ENCODE measurements at regions not wholly inside any gene's neighbourhood (a gene's known extent, or its start where the extent isn't known, plus 50 kb on each side); places are given as distances from the start of the nearest gene placed in this dataset.

DNA sequence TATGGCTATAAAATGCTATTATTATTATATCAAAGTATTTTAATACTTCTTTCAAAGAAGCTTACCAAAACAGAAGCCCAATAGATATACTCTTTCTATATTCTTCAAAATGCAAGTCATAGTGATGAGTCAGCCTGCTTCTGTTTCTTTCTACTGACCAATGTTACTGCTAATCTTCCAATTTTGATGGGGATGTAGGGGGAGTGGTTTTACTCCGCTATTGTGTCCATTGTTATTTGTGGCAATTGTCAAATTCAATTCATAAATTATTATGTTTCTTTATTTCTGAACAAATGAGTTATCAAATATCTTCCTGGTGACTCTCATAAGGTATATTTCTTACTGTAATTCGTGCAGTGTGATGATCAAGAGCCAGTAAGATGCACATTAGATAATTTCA is 221.5 kb upstream of the DEFB112 start:
- no peaks in the 10 kb centered on the region for H3K9me3 ChIP-seq
- in situ Hi-C loops (cut with MboI; ENCODE audit: low pct_ligation_motif_present in 1 of 4, low pct_unique_long_range_greater_than_20kb in 1 of 4, low sequenced_read_pairs in 3 of 4): no loop called here
- intact Hi-C loops (cut with DNase I; ENCODE audit: low total_unique reads): no loop called here
- TF ChIP-seq EP300 (IDR thresholded peaks at IDR 0.05; ENCODE audit: low read depth) (no peak), POLR2A (IDR thresholded peaks at IDR 0.05) (no peak), POLR2AphosphoS5 (IDR thresholded peaks at IDR 0.05) (no peak)
- TF ChIP-seq, protein P1, sequence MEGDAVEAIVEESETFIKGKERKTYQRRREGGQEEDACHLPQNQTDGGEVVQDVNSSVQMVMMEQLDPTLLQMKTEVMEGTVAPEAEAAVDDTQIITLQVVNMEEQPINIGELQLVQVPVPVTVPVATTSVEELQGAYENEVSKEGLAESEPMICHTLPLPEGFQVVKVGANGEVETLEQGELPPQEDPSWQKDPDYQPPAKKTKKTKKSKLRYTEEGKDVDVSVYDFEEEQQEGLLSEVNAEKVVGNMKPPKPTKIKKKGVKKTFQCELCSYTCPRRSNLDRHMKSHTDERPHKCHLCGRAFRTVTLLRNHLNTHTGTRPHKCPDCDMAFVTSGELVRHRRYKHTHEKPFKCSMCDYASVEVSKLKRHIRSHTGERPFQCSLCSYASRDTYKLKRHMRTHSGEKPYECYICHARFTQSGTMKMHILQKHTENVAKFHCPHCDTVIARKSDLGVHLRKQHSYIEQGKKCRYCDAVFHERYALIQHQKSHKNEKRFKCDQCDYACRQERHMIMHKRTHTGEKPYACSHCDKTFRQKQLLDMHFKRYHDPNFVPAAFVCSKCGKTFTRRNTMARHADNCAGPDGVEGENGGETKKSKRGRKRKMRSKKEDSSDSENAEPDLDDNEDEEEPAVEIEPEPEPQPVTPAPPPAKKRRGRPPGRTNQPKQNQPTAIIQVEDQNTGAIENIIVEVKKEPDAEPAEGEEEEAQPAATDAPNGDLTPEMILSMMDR (IDR thresholded peaks at IDR 0.05): no peak
- H3K27ac ChIP-seq: no peak overlapping the region
- DNase-seq: no peak
- no peaks in the 10 kb centered on the region for H3K27me3 ChIP-seq
- no peaks in the 10 kb centered on the region for H3K36me3 ChIP-seq
- H3K4me3 ChIP-seq: no peak overlapping the region
- no peaks in the 10 kb centered on the region for H3K4me1 ChIP-seq
- WGBS, 2 donors (ENCODE audit: low coverage in 1 of 2): 17 to 55% methylated on average over 2 of the region's 2 CpGs

DNA sequence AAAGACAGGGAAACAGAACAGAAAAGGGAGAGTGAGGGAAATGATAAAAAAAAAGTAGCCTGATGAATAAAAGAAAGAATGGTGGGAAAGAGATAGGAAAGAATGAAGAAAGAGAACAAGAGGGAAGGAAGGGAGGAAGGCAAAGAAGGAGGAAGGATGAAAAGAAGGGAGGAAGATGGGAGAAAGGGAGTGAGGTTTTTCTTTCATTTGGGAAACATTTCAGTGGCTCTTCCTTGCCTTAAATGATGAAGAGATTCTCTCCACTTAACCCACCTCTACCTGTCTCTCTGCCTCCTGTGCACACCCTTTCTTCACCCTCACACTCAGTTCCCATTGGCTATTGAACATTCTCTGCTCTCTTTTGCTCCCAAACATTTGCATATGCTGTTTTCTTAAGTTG is 222.1 kb upstream of the DEFB112 start:
- TF ChIP-seq POLR2AphosphoS5 (IDR thresholded peaks at IDR 0.05): no peak
- TF ChIP-seq, protein P1 (IDR thresholded peaks at IDR 0.05): no peak
- TF ChIP-seq EP300 (IDR thresholded peaks at IDR 0.05; ENCODE audit: low read depth): no peak
- no peak for TF ChIP-seq POLR2A (IDR thresholded peaks at IDR 0.05)
- in situ Hi-C loops (cut with MboI; ENCODE audit: low pct_ligation_motif_present in 1 of 4, low pct_unique_long_range_greater_than_20kb in 1 of 4, low sequenced_read_pairs in 3 of 4): no loop called here
- H3K4me1 ChIP-seq: no peaks in the 10 kb centered on the region

DNA sequence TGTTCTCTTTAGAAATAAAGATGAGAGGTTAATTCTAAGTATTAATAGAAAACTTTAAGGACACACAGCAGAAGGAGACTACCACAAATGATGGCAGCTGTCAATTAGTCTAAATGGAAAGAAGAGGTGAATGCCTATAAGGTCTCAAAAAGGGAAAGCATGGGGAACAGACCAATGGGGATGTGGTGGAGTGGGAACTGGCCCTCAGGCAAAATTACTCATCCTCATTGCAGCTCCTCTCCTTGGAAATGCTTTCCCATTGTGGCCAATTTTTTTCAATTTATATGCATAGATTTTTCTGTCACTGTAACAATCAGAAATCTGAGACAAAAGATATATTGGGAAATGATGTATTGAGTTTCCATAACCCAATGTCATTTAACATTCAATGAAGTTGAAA is 222.9 kb upstream of the DEFB112 start:
- TF ChIP-seq POLR2AphosphoS5 (IDR thresholded peaks at IDR 0.05) (no peak), POLR2A (IDR thresholded peaks at IDR 0.05) (no peak), EP300 (IDR thresholded peaks at IDR 0.05; ENCODE audit: low read depth) (no peak)
- TF ChIP-seq, protein P1 (IDR thresholded peaks at IDR 0.05): no peak
- Histone ChIP-seq H3K9me3 (no peaks in the 10 kb centered on the region), H3K4me3 (no peak overlapping the region), H3K4me1 (no peaks in the 10 kb centered on the region), H3K27me3 (no peaks in the 10 kb centered on the region), H3K36me3 (no peaks in the 10 kb centered on the region), H3K27ac (no peak overlapping the region)
- intact Hi-C loops (cut with DNase I; ENCODE audit: low total_unique reads): no loop called here
- in situ Hi-C loops (cut with MboI; ENCODE audit: low pct_ligation_motif_present in 1 of 4, low pct_unique_long_range_greater_than_20kb in 1 of 4, low sequenced_read_pairs in 3 of 4): no loop called here
- no peak for DNase-seq

More for the DNA sequence above, 222.1 kb upstream of the DEFB112 start:
- no peak for DNase-seq
- Histone ChIP-seq H3K27ac (no peak overlapping the region), H3K36me3 (no peaks in the 10 kb centered on the region), H3K27me3 (no peaks in the 10 kb centered on the region), H3K9me3 (no peaks in the 10 kb centered on the region), H3K4me3 (no peak overlapping the region)
- intact Hi-C loops (cut with DNase I; ENCODE audit: low total_unique reads): no loop called here

DNA sequence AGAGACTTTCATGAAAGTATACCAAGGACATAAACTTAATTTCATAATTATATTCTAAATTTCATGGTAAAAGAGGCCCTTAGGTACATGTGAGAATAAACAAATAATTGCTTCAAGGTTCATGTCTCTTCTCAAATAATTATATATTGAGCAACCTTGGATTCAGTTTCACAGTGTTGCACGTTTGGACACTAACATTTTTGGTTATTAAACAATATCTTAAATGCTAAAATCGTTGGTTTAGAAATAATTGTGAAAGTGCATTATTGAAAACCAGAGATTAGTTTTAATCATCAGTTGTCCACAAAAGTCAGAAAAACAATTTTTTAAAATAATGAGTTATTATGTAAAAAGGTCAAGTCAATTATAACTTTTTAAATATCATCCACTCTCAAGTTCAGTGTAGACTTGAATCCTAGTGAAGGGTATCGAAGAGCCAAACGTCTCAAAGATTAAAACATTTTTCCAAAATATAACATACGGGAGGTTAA is 227.1 kb upstream of the DEFB112 start:
- in situ Hi-C loops (cut with MboI; ENCODE audit: low pct_ligation_motif_present in 1 of 4, low pct_unique_long_range_greater_than_20kb in 1 of 4, low sequenced_read_pairs in 3 of 4) (no loop called here), intact Hi-C loops (cut with DNase I; ENCODE audit: low total_unique reads) (no loop called here)
- Histone ChIP-seq H3K36me3 (no peaks in the 10 kb centered on the region), H3K27me3 (no peaks in the 10 kb centered on the region), H3K9me3 (no peaks in the 10 kb centered on the region), H3K4me1 (no peaks in the 10 kb centered on the region), H3K27ac (no peak overlapping the region), H3K4me3 (no peak overlapping the region)
- DNase-seq: no peak
- 49 to 65% methylated on average over 5 of the region's 5 CpGs for WGBS, 2 donors (ENCODE audit: low coverage in 1 of 2)
- no peak for TF ChIP-seq POLR2A (IDR thresholded peaks at IDR 0.05)
- TF ChIP-seq POLR2AphosphoS5 (IDR thresholded peaks at IDR 0.05): no peak
- TF ChIP-seq, protein P1 (IDR thresholded peaks at IDR 0.05): no peak
- TF ChIP-seq EP300 (IDR thresholded peaks at IDR 0.05; ENCODE audit: low read depth): no peak
